HepG2 (cell line): ENCODE measurements at regions not wholly inside any gene's neighbourhood (a gene's known extent, or its start where the extent isn't known, plus 50 kb on each side); places are given as distances from the start of the nearest gene placed in this dataset.

ENCODE experiments used
- ATAC-seq: fragments of 200-7000 bp; cut with Tn5 transposase; 3 replicates; pipeline ENCODE4 v1.9.1; 2020; ENCODE audit warnings: mild to moderate bottlenecking, moderate library complexity
- BruUV-seq: library from RNA; stranded (reverse); fragments of 400-500 nt; replicated peaks from 2 replicates; lab custom pipeline; 2021; lab: Mats Ljungman, UMichigan
- CTCF ChIA-PET: fragments of 300-600 bp; formaldehyde crosslinking; extraction: SDS; loops from one replicate; lab custom pipeline; 2021; ENCODE audit warnings: low total read pairs, inconsistent platforms, low intra/inter-chr PET ratio; lab: Yijun Ruan, JAX
- POLR2A ChIA-PET: fragments of 350-600 bp; sonication (Branson Sonifier 250); formaldehyde crosslinking; loops from one replicate; lab custom pipeline; 2020; ENCODE audit warnings: antibody characterized with exemption, inconsistent platforms; lab: Yijun Ruan, JAX
- DNase-seq: peaks from one replicate; pipeline ENCODE4 v3.0.0-alpha.2; 2015; ENCODE audit warnings: low spot score
- FAIRE-seq: peaks from 3 replicates; lab custom pipeline; 2011; peaks lifted over from hg19 to GRCh38; lab: Jason Lieb, UNC
- H2AFZ ChIP-seq: one replicate; pipeline ENCODE4 v1.6.1; 2011; ENCODE audit warnings: low read length, inconsistent platforms
- H3K27ac ChIP-seq: fragments of 300-600 bp; 3 replicates; pipeline ENCODE4 v1.8.0; 2011; ENCODE audit warnings: mixed run types, mild to moderate bottlenecking, mixed read lengths, low read length, inconsistent platforms; ENCODE audit not compliant: insufficient read depth; ENCODE audit errors: extremely low read length
- H3K27me3 ChIP-seq, 2 experiments: fragments of 200-600 bp in 1 of 2; 2 replicates in 1 of 2; 3 replicates in 1 of 2; pipeline versions ENCODE4 v1.6.0 to v1.8.0; 2011; ENCODE audit warnings: low read length in 2 of 2, mild to moderate bottlenecking in 2 of 2, moderate library complexity in 2 of 2, inconsistent platforms in 1 of 2; ENCODE audit not compliant: insufficient read depth in 2 of 2, control insufficient read depth in 1 of 2
- H3K36me3 ChIP-seq, 2 experiments: fragments of 200-600 bp in 1 of 2; replicated peaks in 1 of 2; 2 replicates in 1 of 2; 3 replicates in 1 of 2; pipeline versions ENCODE4 v1.5.1 to v1.8.0; 2011; ENCODE audit warnings: low read length in 2 of 2, inconsistent platforms in 1 of 2; ENCODE audit not compliant: insufficient read depth in 2 of 2, control insufficient read depth in 1 of 2
- H3K4me1 ChIP-seq: 2 replicates; pipeline ENCODE4 v1.5.1; 2012; ENCODE audit warnings: low read length, inconsistent platforms; ENCODE audit not compliant: insufficient read depth
- H3K4me2 ChIP-seq: 2 replicates; pipeline ENCODE4 v1.6.0; 2011; ENCODE audit warnings: low read depth, low read length, inconsistent platforms
- H3K4me3 ChIP-seq, 3 experiments: fragments of 200-600 bp in 1 of 3; sonication (generic), shearing (Covaris generic) in 1 of 3; replicated peaks in 1 of 3; 2 replicates each; pipeline ENCODE4 v1.5.1; 2011 to 2016; ENCODE audit warnings: low read length in 3 of 3, inconsistent platforms in 2 of 3, low read depth in 2 of 3, mild to moderate bottlenecking in 2 of 3, control low read depth in 1 of 3, mixed read lengths in 1 of 3; ENCODE audit not compliant: insufficient read depth in 1 of 3
- H3K79me2 ChIP-seq: one replicate; pipeline ENCODE4 v1.6.1; 2011; ENCODE audit warnings: low read length, inconsistent platforms; ENCODE audit not compliant: insufficient read depth
- H3K9ac ChIP-seq: 2 replicates; pipeline ENCODE4 v1.6.0; 2011; ENCODE audit warnings: mild to moderate bottlenecking, low read depth, low read length, inconsistent platforms; ENCODE audit not compliant: insufficient read depth
- H3K9me3 ChIP-seq: 2 replicates; pipeline ENCODE4 v1.5.1; 2012; ENCODE audit warnings: mild to moderate bottlenecking, low read length
- H4K20me1 ChIP-seq: 2 replicates; pipeline ENCODE4 v1.6.0; 2011; ENCODE audit warnings: inconsistent platforms, mild to moderate bottlenecking, low read length, moderate library complexity; ENCODE audit not compliant: insufficient read depth
- FOXA1 ChIP-seq, 2 experiments: fragments of 450-650 bp in 1 of 2; sonication (generic) in 1 of 2; formaldehyde crosslinking in 1 of 2; IDR thresholded peaks; 2 replicates each; pipeline versions ENCODE4 v1.4.0 to v1.6.1; 2016 to 2020; ENCODE audit warnings: missing genetic modification reagents in 1 of 2
- FOXA3 ChIP-seq: IDR thresholded peaks from 2 replicates; pipeline ENCODE4 v1.6.1; 2016; ENCODE audit warnings: missing genetic modification reagents, missing compliant biosample characterization
- ISL2 ChIP-seq: sonication (generic); formaldehyde crosslinking; IDR thresholded peaks from 2 replicates; pipeline ENCODE4 v1.5.0; 2020; ENCODE audit warnings: missing genetic modification reagents
- KDM4B ChIP-seq: sonication (generic); formaldehyde crosslinking; IDR thresholded peaks from 2 replicates; pipeline ENCODE4 v1.4.0; 2020; ENCODE audit warnings: missing genetic modification reagents
- SMAD1 ChIP-seq: sonication (generic); formaldehyde crosslinking; IDR thresholded peaks from 2 replicates; pipeline ENCODE4 v1.4.0; 2020; ENCODE audit warnings: missing genetic modification reagents, low read depth, mild to moderate bottlenecking, borderline replicate concordance
- ZNF839 ChIP-seq: sonication (generic); formaldehyde crosslinking; IDR thresholded peaks from 2 replicates; pipeline ENCODE4 v1.4.0; 2020; ENCODE audit warnings: missing genetic modification reagents, mild to moderate bottlenecking, borderline replicate concordance
- ZSCAN29 ChIP-seq: sonication (generic); formaldehyde crosslinking; conservative IDR thresholded peaks from 2 replicates; pipeline ENCODE4 v1.4.0; 2020; ENCODE audit warnings: mild to moderate bottlenecking, missing genetic modification reagents
- WGBS: methylation state at CpG from one replicate; pipeline ENCODE4 v1.1.6; 2017; ENCODE audit warnings: low lambda C conversion rate; 5-methylcytosine and 5-hydroxymethylcytosine counted together
- in situ Hi-C: cut with HindIII; loops from 2 replicates; pipeline ENCODE4 v1.10.0; 2017; ENCODE audit warnings: low pct_unique_long_range_greater_than_20kb; ENCODE audit not compliant: extremely low pct_ligation_motif_present
- intact Hi-C: fragments of 100-400 bp; cut with micrococcal nuclease; formaldehyde crosslinking; loops from one replicate; pipeline ENCODE4 v1.10.0; 2022; ENCODE audit not compliant: unreplicated experiment
- TF ChIP-seq, protein P1 (sequence below): IDR thresholded peaks from 2 replicates; pipeline ENCODE4 v1.4.0; 2020; ENCODE audit warnings: mild to moderate bottlenecking, missing genetic modification reagents
- TF ChIP-seq, protein P2 (sequence below): IDR thresholded peaks from 2 replicates; pipeline ENCODE4 v1.6.1; 2016; ENCODE audit warnings: low read depth

DNA sequence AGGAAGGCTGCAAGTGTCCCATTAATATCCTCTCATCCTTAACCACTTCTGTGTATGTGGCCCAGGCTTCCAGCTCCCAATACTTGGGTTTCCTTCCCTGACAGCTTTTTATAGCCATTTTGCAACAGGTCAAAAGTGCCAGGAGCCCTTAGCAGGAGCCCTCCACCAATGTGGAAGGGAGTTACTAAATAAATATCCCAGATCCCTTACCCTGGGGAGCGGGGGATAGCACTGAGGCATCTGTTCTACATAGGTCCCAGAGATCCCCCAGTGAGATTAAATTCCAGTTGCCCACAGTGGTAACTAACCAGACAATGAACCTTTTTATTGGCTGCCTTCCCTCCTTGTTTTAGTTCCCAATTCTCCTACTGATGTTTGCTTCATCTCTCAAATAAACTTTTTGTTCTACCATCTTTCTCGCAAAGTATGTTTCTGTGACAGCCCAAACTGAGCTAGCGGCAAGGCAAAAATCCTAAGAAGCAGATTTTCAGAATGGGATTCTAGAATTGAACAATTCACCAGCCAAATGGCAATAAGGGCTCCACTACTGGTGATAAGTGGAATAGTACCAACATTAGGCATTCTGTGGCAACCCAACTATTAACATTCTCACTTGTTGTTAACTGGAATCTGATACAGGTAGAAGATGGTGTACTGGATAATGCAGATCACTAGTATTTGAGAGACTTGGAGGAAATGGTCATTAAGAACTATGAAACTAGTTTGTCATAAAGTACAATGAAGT is 83.9 kb upstream of the MAPRE2 start (continued):
- TF ChIP-seq, protein P1, sequence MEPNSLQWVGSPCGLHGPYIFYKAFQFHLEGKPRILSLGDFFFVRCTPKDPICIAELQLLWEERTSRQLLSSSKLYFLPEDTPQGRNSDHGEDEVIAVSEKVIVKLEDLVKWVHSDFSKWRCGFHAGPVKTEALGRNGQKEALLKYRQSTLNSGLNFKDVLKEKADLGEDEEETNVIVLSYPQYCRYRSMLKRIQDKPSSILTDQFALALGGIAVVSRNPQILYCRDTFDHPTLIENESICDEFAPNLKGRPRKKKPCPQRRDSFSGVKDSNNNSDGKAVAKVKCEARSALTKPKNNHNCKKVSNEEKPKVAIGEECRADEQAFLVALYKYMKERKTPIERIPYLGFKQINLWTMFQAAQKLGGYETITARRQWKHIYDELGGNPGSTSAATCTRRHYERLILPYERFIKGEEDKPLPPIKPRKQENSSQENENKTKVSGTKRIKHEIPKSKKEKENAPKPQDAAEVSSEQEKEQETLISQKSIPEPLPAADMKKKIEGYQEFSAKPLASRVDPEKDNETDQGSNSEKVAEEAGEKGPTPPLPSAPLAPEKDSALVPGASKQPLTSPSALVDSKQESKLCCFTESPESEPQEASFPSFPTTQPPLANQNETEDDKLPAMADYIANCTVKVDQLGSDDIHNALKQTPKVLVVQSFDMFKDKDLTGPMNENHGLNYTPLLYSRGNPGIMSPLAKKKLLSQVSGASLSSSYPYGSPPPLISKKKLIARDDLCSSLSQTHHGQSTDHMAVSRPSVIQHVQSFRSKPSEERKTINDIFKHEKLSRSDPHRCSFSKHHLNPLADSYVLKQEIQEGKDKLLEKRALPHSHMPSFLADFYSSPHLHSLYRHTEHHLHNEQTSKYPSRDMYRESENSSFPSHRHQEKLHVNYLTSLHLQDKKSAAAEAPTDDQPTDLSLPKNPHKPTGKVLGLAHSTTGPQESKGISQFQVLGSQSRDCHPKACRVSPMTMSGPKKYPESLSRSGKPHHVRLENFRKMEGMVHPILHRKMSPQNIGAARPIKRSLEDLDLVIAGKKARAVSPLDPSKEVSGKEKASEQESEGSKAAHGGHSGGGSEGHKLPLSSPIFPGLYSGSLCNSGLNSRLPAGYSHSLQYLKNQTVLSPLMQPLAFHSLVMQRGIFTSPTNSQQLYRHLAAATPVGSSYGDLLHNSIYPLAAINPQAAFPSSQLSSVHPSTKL (CRISPR knock-in tag): 0 out of 2 replicates have a peak, but pooled peaks have one; percentile 21
- TF ChIP-seq, protein P2, sequence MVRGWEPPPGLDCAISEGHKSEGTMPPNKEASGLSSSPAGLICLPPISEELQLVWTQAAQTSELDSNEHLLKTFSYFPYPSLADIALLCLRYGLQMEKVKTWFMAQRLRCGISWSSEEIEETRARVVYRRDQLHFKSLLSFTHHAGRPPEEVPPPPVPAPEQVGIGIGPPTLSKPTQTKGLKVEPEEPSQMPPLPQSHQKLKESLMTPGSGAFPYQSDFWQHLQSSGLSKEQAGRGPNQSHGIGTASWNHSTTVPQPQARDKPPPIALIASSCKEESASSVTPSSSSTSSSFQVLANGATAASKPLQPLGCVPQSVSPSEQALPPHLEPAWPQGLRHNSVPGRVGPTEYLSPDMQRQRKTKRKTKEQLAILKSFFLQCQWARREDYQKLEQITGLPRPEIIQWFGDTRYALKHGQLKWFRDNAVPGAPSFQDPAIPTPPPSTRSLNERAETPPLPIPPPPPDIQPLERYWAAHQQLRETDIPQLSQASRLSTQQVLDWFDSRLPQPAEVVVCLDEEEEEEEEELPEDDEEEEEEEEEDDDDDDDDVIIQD (CRISPR knock-in tag): no peak
- 0 out of 2 replicates have a peak, but pooled peaks have one; percentile 40 for TF ChIP-seq ZSCAN29 (CRISPR knock-in tag)

DNA sequence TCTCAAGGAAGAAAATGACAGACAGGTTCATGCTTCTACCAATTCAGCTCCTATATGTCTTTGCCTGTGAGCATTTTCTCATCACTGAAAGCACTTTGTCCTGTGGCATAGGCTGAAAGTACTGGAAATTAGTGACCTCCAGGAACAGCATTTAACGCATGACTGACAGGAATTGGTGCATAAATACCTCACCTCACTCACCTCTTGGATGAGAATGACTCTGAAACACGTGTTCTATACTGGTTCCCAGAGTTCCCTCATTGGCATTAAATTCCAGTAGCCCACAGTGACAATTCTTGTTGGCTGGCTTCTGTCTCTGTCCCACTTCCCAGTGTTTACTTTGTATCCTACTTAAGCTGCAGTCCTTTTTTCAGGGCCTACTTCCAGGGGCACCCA is 83.4 kb upstream of the MAPRE2 start:
- intact Hi-C loops: loop anchor here (2.0 to 5.0 kb wide), 2 partner anchors 29 to 46 kb away; no protein-coding TSS in a partner anchor
- Histone ChIP-seq H3K4me3 (peak overlapping the region in 1 of 3 experiments; percentile 1; a peak in 1 of 6 replicates), H3K36me3 (no peaks in the 10 kb centered on the region), H3K9ac (peak overlapping the region; percentile 27; the same call in 1 of the 2 replicates), H3K4me1 (peaks cover 52% of the 10 kb centered on the region), H3K27me3 (no peaks in the 10 kb centered on the region), H3K27ac (peak overlapping the region; percentile 32), H3K4me2 (peak overlapping the region; percentile 49), H4K20me1 (no peaks in the 10 kb centered on the region), H2AFZ (peak overlapping the region; percentile 36), H3K9me3 (no peaks in the 10 kb centered on the region), H3K79me2 (no peaks in the 10 kb centered on the region)
- ATAC-seq (no peak; the same call in 1 of the 3 replicates), FAIRE-seq (peak; percentile 28), DNase-seq (no peak)
- BruUV-seq: no TSS peak
- in situ Hi-C loops: no loop called here
- 30% methylated on average over 2 of the region's 2 CpGs for WGBS
- no peak for TF ChIP-seq KDM4B
- 0 out of 2 replicates have a peak, but pooled peaks have one; percentile 14 for TF ChIP-seq FOXA3 (CRISPR knock-in tag)
- TF ChIP-seq FOXA1 (IDR thresholded peaks at IDR 0.05): no peak
- TF ChIP-seq FOXA1 (CRISPR knock-in tag; IDR thresholded peaks at IDR 0.05): peak; percentile 55
- no peak for TF ChIP-seq ZNF839 (CRISPR knock-in tag)
- no peak for TF ChIP-seq ISL2 (CRISPR knock-in tag)
- TF ChIP-seq SMAD1 (CRISPR knock-in tag): no peak
- ChIA-PET CTCF (no interaction called here), POLR2A (interaction anchor here (1.7 to 2.4 kb wide), 2 partner anchors 10 to 29 kb away, joined by 5 to 8 read pairs; no protein-coding TSS in a partner anchor)
